ENCODE measurements at regions not wholly inside any gene's neighbourhood (a gene's known extent, or its start where the extent isn't known, plus 50 kb on each side); places are given as distances from the start of the nearest gene placed in this dataset.
A peak's percentile ranks its signal among the peaks of the same experiment; 100 is the strongest.
"Not testable (repeated sequence)": the region's sequence is repeated elsewhere in the genome, so short reads cannot be mapped to it uniquely, and the experiment has no call there.

- no peak for DNase-seq (ENCODE audit: low spot score)
Observed at GRCh38 chr3:74423867-74424266, 190.6 kb downstream of the CNTN3 start.

GRCh38 chr3:74420538-74421124 lies 193.8 kb downstream of the CNTN3 start:
- ATAC-seq (no peak), DNase-seq (ENCODE audit: low spot score) (no peak)

More at GRCh38 chr3:74423867-74424266, 190.6 kb downstream of the CNTN3 start:
- no peak for ATAC-seq

- no peak for DNase-seq (ENCODE audit: low spot score)
- no peak for ATAC-seq
Observed at GRCh38 chr3:74415731-74416130, 198.7 kb downstream of the CNTN3 start.

GRCh38 chr3:74413547-74414241 lies 200.8 kb downstream of the CNTN3 start:
- ATAC-seq (peak; percentile 92), DNase-seq (ENCODE audit: low spot score) (peak; percentile 46)

GRCh38 chr3:74410276-74410941 lies 204.1 kb downstream of the CNTN3 start:
- ATAC-seq (no peak), DNase-seq (ENCODE audit: low spot score) (no peak)

- DNase-seq (ENCODE audit: low spot score), result no peak
- no peak for ATAC-seq
Observed at GRCh38 chr3:74409066-74409465, 205.4 kb downstream of the CNTN3 start.

GRCh38 chr3:74403307-74403706 lies 211.2 kb downstream of the CNTN3 start:
- DNase-seq (ENCODE audit: low spot score) (no peak), ATAC-seq (no peak)

- ATAC-seq, result no peak
- no peak for DNase-seq (ENCODE audit: low spot score)
Observed at GRCh38 chr3:74402821-74403220, 211.6 kb downstream of the CNTN3 start.

- no peak for DNase-seq (ENCODE audit: low spot score)
- no peak for ATAC-seq
Observed at GRCh38 chr3:74393426-74393825, 221.0 kb downstream of the CNTN3 start.

- ATAC-seq, result no peak
- DNase-seq (ENCODE audit: low spot score), result no peak
Observed at GRCh38 chr3:74390121-74390877, 224.2 kb downstream of the CNTN3 start.

GRCh38 chr3:74387111-74387735 lies 227.2 kb downstream of the CNTN3 start:
- ATAC-seq, result no peak
- no peak for DNase-seq (ENCODE audit: low spot score)

- no peak for ATAC-seq
- DNase-seq (ENCODE audit: low spot score), result no peak
Observed at GRCh38 chr3:74384159-74384558, 230.3 kb downstream of the CNTN3 start.

GRCh38 chr3:74377669-74378068 lies 236.8 kb downstream of the CNTN3 start:
- DNase-seq (ENCODE audit: low spot score), result no peak
- no peak for ATAC-seq

- DNase-seq (ENCODE audit: low spot score); ATAC-seq: not testable (repeated sequence)
Observed at GRCh38 chr3:74376323-74376722, 238.1 kb downstream of the CNTN3 start.

GRCh38 chr3:74375653-74376052 lies 238.8 kb downstream of the CNTN3 start:
- ATAC-seq, result no peak
- no peak for DNase-seq (ENCODE audit: low spot score)

GRCh38 chr3:74372743-74373142 lies 241.7 kb downstream of the CNTN3 start:
- DNase-seq (ENCODE audit: low spot score) (no peak), ATAC-seq (no peak)

GRCh38 chr3:74370342-74370741 lies 244.1 kb downstream of the CNTN3 start:
- no peak for DNase-seq (ENCODE audit: low spot score)

GRCh38 chr3:74366331-74366730 lies 248.1 kb downstream of the CNTN3 start:
- no peak for ATAC-seq

More at GRCh38 chr3:74370342-74370741, 244.1 kb downstream of the CNTN3 start:
- ATAC-seq, result no peak

GRCh38 chr3:74363346-74363745 lies 251.1 kb downstream of the CNTN3 start:
- DNase-seq (ENCODE audit: low spot score), result no peak
- ATAC-seq, result no peak

More at GRCh38 chr3:74366331-74366730, 248.1 kb downstream of the CNTN3 start:
- DNase-seq (ENCODE audit: low spot score), result no peak

- no peak for DNase-seq (ENCODE audit: low spot score)
- peak; percentile 69 for ATAC-seq
Observed at GRCh38 chr3:74360406-74360805, 254.1 kb downstream of the CNTN3 start.

GRCh38 chr3:74357881-74358280 lies 256.6 kb downstream of the CNTN3 start:
- DNase-seq (ENCODE audit: low spot score) (no peak), ATAC-seq (no peak)

Measured in left lobe of liver (tissue), 2 donors.